ENCODE measurements at regions not wholly inside any gene's neighbourhood (a gene's known extent, or its start where the extent isn't known, plus 50 kb on each side); places are given as distances from the start of the nearest gene placed in this dataset.

- no peak for DNase-seq (ENCODE audit: extremely low read depth, low read depth)
Observed at GRCh38 chr6:12379181-12379580, 89.0 kb downstream of the EDN1 start.

- no peak for DNase-seq (ENCODE audit: extremely low read depth, low read depth)
Observed at GRCh38 chr6:12381587-12381986, 91.4 kb downstream of the EDN1 start.

GRCh38 chr6:12383448-12383847, 93.3 kb downstream of the EDN1 start:
- DNase-seq (ENCODE audit: extremely low read depth, low read depth), result no peak

- DNase-seq (ENCODE audit: extremely low read depth, low read depth), result no peak
Observed at GRCh38 chr6:12384357-12384912, 94.3 kb downstream of the EDN1 start.

GRCh38 chr6:12385316-12385715, 95.2 kb downstream of the EDN1 start:
- no peak for DNase-seq (ENCODE audit: extremely low read depth, low read depth)

GRCh38 chr6:12386816-12387215, 96.7 kb downstream of the EDN1 start:
- no peak for DNase-seq (ENCODE audit: extremely low read depth, low read depth)

GRCh38 chr6:12391472-12391871, 101.3 kb downstream of the EDN1 start:
- DNase-seq (ENCODE audit: extremely low read depth, low read depth), result no peak

GRCh38 chr6:12392490-12392889, 102.3 kb downstream of the EDN1 start:
- DNase-seq (ENCODE audit: extremely low read depth, low read depth), result no peak

GRCh38 chr6:12393100-12393499, 102.9 kb downstream of the EDN1 start:
- no peak for DNase-seq (ENCODE audit: extremely low read depth, low read depth)

GRCh38 chr6:12394170-12394569, 104.0 kb downstream of the EDN1 start:
- no peak for DNase-seq (ENCODE audit: extremely low read depth, low read depth)

- DNase-seq (ENCODE audit: extremely low read depth, low read depth), result no peak
Observed at GRCh38 chr6:12395898-12396297, 105.7 kb downstream of the EDN1 start.

- DNase-seq (ENCODE audit: extremely low read depth, low read depth), result no peak
Observed at GRCh38 chr6:12401200-12401599, 111.0 kb downstream of the EDN1 start.

- peak; percentile 0 for DNase-seq (ENCODE audit: extremely low read depth, low read depth)
Observed at GRCh38 chr6:12403201-12403826, 113.2 kb downstream of the EDN1 start.

- no peak for DNase-seq (ENCODE audit: extremely low read depth, low read depth)
Observed at GRCh38 chr6:12403947-12404647, 113.9 kb downstream of the EDN1 start.

- DNase-seq (ENCODE audit: extremely low read depth, low read depth), result no peak
Observed at GRCh38 chr6:12404651-12405050, 114.5 kb downstream of the EDN1 start.

GRCh38 chr6:12408752-12409151, 118.6 kb downstream of the EDN1 start:
- DNase-seq (ENCODE audit: extremely low read depth, low read depth), result no peak

GRCh38 chr6:12410946-12411345, 120.8 kb downstream of the EDN1 start:
- DNase-seq (ENCODE audit: extremely low read depth, low read depth), result no peak

- no peak for DNase-seq (ENCODE audit: extremely low read depth, low read depth)
Observed at GRCh38 chr6:12414096-12414675, 124.0 kb downstream of the EDN1 start.

GRCh38 chr6:12415980-12416598, 125.9 kb downstream of the EDN1 start:
- DNase-seq (ENCODE audit: extremely low read depth, low read depth), result no peak

GRCh38 chr6:12417191-12417590, 127.0 kb downstream of the EDN1 start:
- DNase-seq (ENCODE audit: extremely low read depth, low read depth), result no peak

GRCh38 chr6:12418946-12419345, 128.8 kb downstream of the EDN1 start:
- DNase-seq (ENCODE audit: extremely low read depth, low read depth), result no peak
